ENCODE measurements at regions not wholly inside any gene's neighbourhood (a gene's known extent, or its start where the extent isn't known, plus 50 kb on each side); places are given as distances from the start of the nearest gene placed in this dataset.

DNA sequence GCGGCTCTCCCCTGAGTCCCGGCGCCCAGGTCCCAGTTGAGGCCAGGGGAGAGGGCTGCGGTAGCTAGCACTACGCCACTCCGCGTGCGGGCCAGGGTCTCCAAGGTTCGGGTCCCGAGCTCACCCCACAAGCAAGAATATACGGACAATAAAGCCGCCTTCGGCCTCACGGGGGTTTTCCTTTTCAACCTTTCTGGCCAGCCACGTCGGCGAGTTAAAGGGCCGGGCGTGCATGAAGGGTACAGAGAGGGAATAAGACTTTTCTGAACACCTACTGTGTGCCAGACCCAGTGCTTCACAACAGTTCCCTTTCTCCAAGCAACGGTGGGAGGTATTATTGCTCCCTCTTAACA, 138.5 kb upstream of the ZIC3 start:
- WGBS (ENCODE audit: low lambda C conversion rate, missing lambda C conversion rate) = 36% methylated on average over 20 of the region's 20 CpGs
- H3K79me2 ChIP-seq = no peaks in the 10 kb centered on the region
- DNase-seq (ENCODE audit: low spot score) = no peak
- no peaks in the 10 kb centered on the region for H4K20me1 ChIP-seq (ENCODE audit: insufficient read depth, poor library complexity, severe bottlenecking)
- no peak overlapping the region for H3K27ac ChIP-seq
- no peaks in the 10 kb centered on the region for H3K4me1 ChIP-seq (ENCODE audit: insufficient read depth)
- no peaks in the 10 kb centered on the region for H3K36me3 ChIP-seq (replicated peaks; ENCODE audit: insufficient read depth, low read depth)
- peak overlapping the region; percentile 79 for H3K4me2 ChIP-seq
- no peak overlapping the region for H2AFZ ChIP-seq
- TF ChIP-seq EZH2 (IDR thresholded peaks at IDR 0.05; ENCODE audit: borderline replicate concordance) (no peak), EZH2phosphoT487 (IDR thresholded peaks at IDR 0.05; ENCODE audit: low read depth, severe bottlenecking, unreplicated experiment) (no peak)
- TF ChIP-seq, protein P1, sequence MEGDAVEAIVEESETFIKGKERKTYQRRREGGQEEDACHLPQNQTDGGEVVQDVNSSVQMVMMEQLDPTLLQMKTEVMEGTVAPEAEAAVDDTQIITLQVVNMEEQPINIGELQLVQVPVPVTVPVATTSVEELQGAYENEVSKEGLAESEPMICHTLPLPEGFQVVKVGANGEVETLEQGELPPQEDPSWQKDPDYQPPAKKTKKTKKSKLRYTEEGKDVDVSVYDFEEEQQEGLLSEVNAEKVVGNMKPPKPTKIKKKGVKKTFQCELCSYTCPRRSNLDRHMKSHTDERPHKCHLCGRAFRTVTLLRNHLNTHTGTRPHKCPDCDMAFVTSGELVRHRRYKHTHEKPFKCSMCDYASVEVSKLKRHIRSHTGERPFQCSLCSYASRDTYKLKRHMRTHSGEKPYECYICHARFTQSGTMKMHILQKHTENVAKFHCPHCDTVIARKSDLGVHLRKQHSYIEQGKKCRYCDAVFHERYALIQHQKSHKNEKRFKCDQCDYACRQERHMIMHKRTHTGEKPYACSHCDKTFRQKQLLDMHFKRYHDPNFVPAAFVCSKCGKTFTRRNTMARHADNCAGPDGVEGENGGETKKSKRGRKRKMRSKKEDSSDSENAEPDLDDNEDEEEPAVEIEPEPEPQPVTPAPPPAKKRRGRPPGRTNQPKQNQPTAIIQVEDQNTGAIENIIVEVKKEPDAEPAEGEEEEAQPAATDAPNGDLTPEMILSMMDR (IDR thresholded peaks at IDR 0.05; ENCODE audit: poor library complexity) = no peak
- no peaks in the 10 kb centered on the region for H3K9me2 ChIP-seq (replicated peaks; ENCODE audit: insufficient read depth)
- peaks cover 84% of the 10 kb centered on the region for H3K27me3 ChIP-seq
- no peak overlapping the region for H3K4me3 ChIP-seq
- H3K9me3 ChIP-seq (ENCODE audit: low read depth) = no peaks in the 10 kb centered on the region

DNA sequence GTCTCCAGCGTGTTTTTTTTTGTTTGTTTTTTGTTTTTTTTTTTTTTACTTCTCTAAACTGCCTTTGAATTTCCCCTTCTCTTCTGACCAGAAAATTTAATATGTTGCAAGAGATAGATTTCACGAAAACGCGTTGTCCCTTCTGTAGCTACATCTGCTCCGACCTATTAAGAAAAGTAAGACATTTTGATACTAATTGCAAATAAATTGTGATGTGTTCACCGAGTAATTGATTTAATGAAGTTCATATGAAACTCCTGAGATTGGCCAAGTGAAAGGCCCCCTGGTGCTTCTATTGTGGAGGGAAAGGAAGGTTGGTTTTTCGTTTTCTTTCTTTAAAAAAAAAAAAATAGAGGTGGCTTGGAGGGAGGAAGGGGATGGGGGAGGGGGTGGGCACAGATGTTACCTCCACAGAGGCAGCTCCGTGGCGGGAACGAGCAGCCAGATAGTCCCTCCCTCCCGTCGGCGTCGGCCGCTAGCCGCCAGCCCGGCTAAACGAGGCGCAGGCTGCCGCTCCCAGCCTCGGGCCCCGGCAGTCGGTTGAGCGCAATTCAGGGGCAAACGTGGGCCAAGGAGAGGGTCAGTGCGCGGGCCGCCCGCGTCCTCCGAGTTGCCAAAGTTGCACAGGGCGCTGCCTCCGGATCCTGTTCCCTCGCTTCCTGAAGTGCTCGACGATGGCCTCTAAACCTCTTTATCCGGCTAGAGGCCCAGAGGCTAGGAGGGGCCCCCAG, 139.1 kb upstream of the ZIC3 start:
- Histone ChIP-seq H3K27me3 (peaks cover 88% of the 10 kb centered on the region), H3K4me3 (no peak overlapping the region), H3K4me2 (peak overlapping the region; percentile 79), H4K20me1 (ENCODE audit: insufficient read depth, poor library complexity, severe bottlenecking) (no peaks in the 10 kb centered on the region), H3K27ac (no peak overlapping the region), H3K79me2 (no peaks in the 10 kb centered on the region), H3K4me1 (ENCODE audit: insufficient read depth) (no peaks in the 10 kb centered on the region), H3K36me3 (replicated peaks; ENCODE audit: insufficient read depth, low read depth) (no peaks in the 10 kb centered on the region), H3K9me2 (replicated peaks; ENCODE audit: insufficient read depth) (no peaks in the 10 kb centered on the region), H2AFZ (no peak overlapping the region), H3K9me3 (ENCODE audit: low read depth) (no peaks in the 10 kb centered on the region)
- no peak for DNase-seq (ENCODE audit: low spot score)
- TF ChIP-seq EZH2phosphoT487 (IDR thresholded peaks at IDR 0.05; ENCODE audit: low read depth, severe bottlenecking, unreplicated experiment) = peak; percentile 20
- peak; percentile 66 for TF ChIP-seq EZH2 (IDR thresholded peaks at IDR 0.05; ENCODE audit: borderline replicate concordance)
- TF ChIP-seq, protein P1 (IDR thresholded peaks at IDR 0.05; ENCODE audit: poor library complexity) = no peak
- WGBS (ENCODE audit: low lambda C conversion rate, missing lambda C conversion rate) = 47% methylated on average over 22 of the region's 37 CpGs

DNA sequence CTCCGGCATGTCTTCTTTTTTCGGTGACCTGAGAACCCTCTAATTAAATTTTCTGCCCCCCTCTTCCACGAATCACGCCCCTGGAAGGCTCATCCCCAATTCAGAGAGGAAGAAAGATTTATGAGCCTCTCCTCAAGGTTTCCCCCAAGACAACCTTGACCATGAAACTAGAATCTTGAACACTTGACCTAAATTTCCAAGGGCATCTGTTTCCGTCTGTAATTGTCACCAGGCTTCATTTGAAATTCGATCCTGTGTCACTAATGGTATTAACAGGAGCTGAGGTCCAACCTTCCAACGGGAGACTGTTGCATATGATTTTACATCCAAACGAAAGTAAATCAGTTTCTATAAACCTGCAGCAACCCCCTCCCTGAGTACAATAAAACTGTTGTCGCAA, 139.9 kb upstream of the ZIC3 start:
- Histone ChIP-seq H3K4me2 (no peak overlapping the region), H3K4me3 (no peak overlapping the region), H2AFZ (no peak overlapping the region), H4K20me1 (ENCODE audit: insufficient read depth, poor library complexity, severe bottlenecking) (no peaks in the 10 kb centered on the region), H3K9me3 (ENCODE audit: low read depth) (no peaks in the 10 kb centered on the region), H3K27me3 (peaks cover 81% of the 10 kb centered on the region), H3K36me3 (replicated peaks; ENCODE audit: insufficient read depth, low read depth) (no peaks in the 10 kb centered on the region), H3K4me1 (ENCODE audit: insufficient read depth) (no peaks in the 10 kb centered on the region), H3K27ac (no peak overlapping the region), H3K79me2 (no peaks in the 10 kb centered on the region), H3K9me2 (replicated peaks; ENCODE audit: insufficient read depth) (no peaks in the 10 kb centered on the region)
- WGBS (ENCODE audit: low lambda C conversion rate, missing lambda C conversion rate) = 48% methylated on average over 9 of the region's 9 CpGs
- TF ChIP-seq, protein P1 (IDR thresholded peaks at IDR 0.05; ENCODE audit: poor library complexity) = no peak
- peak; percentile 50 for TF ChIP-seq EZH2phosphoT487 (IDR thresholded peaks at IDR 0.05; ENCODE audit: low read depth, severe bottlenecking, unreplicated experiment)
- no peak for DNase-seq (ENCODE audit: low spot score)
